Lung (tissue), 11 donors: ENCODE measurements at regions not wholly inside any gene's neighbourhood (a gene's known extent, or its start where the extent isn't known, plus 50 kb on each side); places are given as distances from the start of the nearest gene placed in this dataset.

ENCODE experiments used
- ATAC-seq: fragments of 200-7000 bp; cut with Tn5 transposase; one replicate; pipeline ENCODE4 v1.9.1; 2020; ENCODE audit warnings: moderate number of reproducible peaks; ENCODE audit not compliant: insufficient read depth, low FRiP score
- DNase-seq, 3 donors: peaks; one replicate each; pipeline ENCODE4 v3.0.0-alpha.2; 2013 to 2017
- H3K27ac ChIP-seq, 2 donors: one replicate each; pipeline ENCODE4 v1.5.1; 2013; ENCODE audit warnings: mild to moderate bottlenecking in 2 of 2, moderate library complexity in 2 of 2, control low read depth in 1 of 2, inconsistent platforms in 1 of 2, low read depth in 1 of 2, low read length in 1 of 2
- H3K27me3 ChIP-seq, 3 donors: one replicate each; pipeline ENCODE4 v1.5.1; 2013; ENCODE audit warnings: low read length in 2 of 3; ENCODE audit not compliant: control insufficient read depth in 3 of 3, insufficient read depth in 3 of 3
- H3K36me3 ChIP-seq, 4 donors: one replicate each; pipeline ENCODE4 v1.5.1; 2013; ENCODE audit warnings: low read length in 4 of 4, mild to moderate bottlenecking in 1 of 4, moderate library complexity in 1 of 4; ENCODE audit not compliant: control insufficient read depth in 4 of 4, insufficient read depth in 4 of 4
- H3K4me1 ChIP-seq, 5 donors: one replicate each; pipeline ENCODE4 v1.5.1; 2013; ENCODE audit warnings: low read length in 5 of 5, mild to moderate bottlenecking in 2 of 5, moderate library complexity in 1 of 5; ENCODE audit not compliant: control insufficient read depth in 5 of 5, insufficient read depth in 5 of 5
- H3K4me3 ChIP-seq: one replicate; pipeline ENCODE4 v1.5.1; 2013; ENCODE audit warnings: mild to moderate bottlenecking, control low read depth, moderate library complexity
- H3K9ac ChIP-seq, 2 donors: one replicate each; pipeline ENCODE4 v1.5.1; 2013; ENCODE audit warnings: low read length in 2 of 2, control low read depth in 1 of 2; ENCODE audit not compliant: insufficient read depth in 1 of 2
- H3K9me3 ChIP-seq, 4 donors: one replicate each; pipeline ENCODE4 v1.5.1; 2013; ENCODE audit warnings: low read length in 3 of 4, mild to moderate bottlenecking in 1 of 4, moderate library complexity in 1 of 4; ENCODE audit not compliant: control insufficient read depth in 4 of 4, insufficient read depth in 3 of 4
- WGBS, 2 donors: extraction: QIAGEN DNeasy Blood & Tissue Kit; methylation state at CpG; one replicate each; pipeline ENCODE4 v1.1.7; 2013; 5-methylcytosine and 5-hydroxymethylcytosine counted together
- TF ChIP-seq, protein P1 (sequence below): IDR thresholded peaks from 2 replicates; pipeline ENCODE4 v1.5.1; 2012; ENCODE audit warnings: mild to moderate bottlenecking; ENCODE audit errors: control extremely low read depth, extremely low read depth
- donor health status: control.
- donor health status: control.
- donor health status: Bipolar disorder and iron deficiency.
- donor health status: healthy.
- donor health status: DM: yes; HTN: yes; CAD: no.

DNA sequence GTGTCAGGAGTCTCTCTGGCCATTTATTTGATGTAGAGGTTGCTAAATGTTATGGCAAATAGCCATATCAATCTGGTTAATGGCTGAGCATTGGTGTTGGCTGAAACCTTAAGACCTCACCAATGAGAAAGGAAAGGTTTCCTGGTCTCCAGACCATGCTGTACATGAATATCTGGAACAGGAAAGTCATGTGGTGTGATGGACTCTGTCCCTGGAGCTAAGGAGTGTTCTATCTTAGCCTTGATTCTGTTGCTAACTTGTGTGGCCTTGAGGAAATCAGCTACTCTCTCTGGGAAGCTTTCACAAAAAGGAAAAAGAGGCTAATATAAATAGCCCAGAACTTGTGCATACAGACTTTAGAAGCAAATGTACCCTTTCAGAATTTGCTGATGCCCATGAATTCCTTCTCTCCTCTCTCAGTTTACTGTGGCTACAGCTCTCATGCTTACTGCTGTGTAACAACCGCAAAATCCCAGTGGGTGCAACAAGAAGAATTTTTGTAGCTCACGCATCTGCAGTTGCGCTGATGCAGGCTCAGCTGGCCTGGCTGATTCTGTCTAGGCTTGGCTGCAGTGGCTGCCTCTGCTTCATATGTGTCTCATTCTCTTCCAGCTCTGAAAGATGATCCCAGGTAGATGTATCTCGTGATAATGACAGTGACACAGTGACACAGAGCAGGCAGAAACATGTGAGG lies 287.5 kb downstream of the NPIPA8 start:
- Histone ChIP-seq H3K9ac (no peak overlapping the region), H3K27ac (no peak overlapping the region), H3K9me3 (peaks cover 0 to 2% (median 0%) of the 10 kb centered on the region in 4 donors), H3K4me1 (no peaks in the 10 kb centered on the region), H3K36me3 (no peaks in the 10 kb centered on the region), H3K27me3 (peaks cover 0 to 3% (median 0%) of the 10 kb centered on the region in 3 donors), H3K4me3 (no peak overlapping the region)
- WGBS, 2 donors: 80 to 85% methylated on average over 4 of the region's 4 CpGs
- DNase-seq: no peak
- TF ChIP-seq, protein P1, sequence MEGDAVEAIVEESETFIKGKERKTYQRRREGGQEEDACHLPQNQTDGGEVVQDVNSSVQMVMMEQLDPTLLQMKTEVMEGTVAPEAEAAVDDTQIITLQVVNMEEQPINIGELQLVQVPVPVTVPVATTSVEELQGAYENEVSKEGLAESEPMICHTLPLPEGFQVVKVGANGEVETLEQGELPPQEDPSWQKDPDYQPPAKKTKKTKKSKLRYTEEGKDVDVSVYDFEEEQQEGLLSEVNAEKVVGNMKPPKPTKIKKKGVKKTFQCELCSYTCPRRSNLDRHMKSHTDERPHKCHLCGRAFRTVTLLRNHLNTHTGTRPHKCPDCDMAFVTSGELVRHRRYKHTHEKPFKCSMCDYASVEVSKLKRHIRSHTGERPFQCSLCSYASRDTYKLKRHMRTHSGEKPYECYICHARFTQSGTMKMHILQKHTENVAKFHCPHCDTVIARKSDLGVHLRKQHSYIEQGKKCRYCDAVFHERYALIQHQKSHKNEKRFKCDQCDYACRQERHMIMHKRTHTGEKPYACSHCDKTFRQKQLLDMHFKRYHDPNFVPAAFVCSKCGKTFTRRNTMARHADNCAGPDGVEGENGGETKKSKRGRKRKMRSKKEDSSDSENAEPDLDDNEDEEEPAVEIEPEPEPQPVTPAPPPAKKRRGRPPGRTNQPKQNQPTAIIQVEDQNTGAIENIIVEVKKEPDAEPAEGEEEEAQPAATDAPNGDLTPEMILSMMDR: no peak
- ATAC-seq: no peak

DNA sequence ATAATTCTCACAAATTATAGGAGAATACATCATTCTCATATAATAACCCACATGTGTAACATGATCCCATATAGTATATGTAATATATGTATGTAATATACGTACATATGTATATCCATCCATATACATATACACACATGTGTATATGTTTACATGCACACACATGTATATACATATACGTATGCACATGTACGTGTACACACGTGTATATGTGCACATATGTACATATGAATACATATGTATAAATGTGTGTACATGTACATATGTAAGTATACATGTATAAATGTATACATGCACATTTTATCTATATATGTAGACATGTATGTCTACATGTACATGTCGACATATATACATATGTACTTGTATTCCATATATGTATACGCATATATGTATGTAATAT lies 288.8 kb downstream of the NPIPA8 start:
- H3K27me3 ChIP-seq: peaks cover 0 to 3% (median 0%) of the 10 kb centered on the region in 3 donors
- H3K4me1 ChIP-seq: no peaks in the 10 kb centered on the region
- TF ChIP-seq, protein P1: no peak
- H3K27ac ChIP-seq: no peak overlapping the region
- ATAC-seq: no peak
- no peak for DNase-seq
- WGBS, 2 donors: 93 to 95% methylated on average over 6 of the region's 6 CpGs
- H3K36me3 ChIP-seq: no peaks in the 10 kb centered on the region
- H3K9me3 ChIP-seq: no peaks in the 10 kb centered on the region
- H3K9ac ChIP-seq: no peak overlapping the region
- H3K4me3 ChIP-seq: no peak overlapping the region

DNA sequence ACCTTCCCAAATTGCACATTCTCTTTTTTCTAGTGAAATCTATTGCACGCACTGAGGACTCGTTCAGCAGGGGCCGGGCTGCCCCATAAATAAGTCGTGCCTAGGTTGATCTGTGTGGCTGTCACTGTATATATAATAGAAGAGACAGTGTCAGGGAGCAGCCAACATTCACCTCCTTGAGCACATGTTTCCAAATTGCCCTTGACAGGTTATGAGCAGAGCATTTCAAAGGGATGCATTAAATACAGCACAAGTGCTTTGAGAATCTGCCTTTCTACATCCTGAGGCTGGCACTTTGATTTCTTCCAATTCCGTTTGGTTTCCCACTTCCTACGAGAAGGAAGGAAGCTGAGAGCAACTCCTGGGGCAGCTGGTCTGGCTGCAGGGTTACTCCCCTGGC lies 291.2 kb downstream of the NPIPA8 start:
- Histone ChIP-seq H3K9ac (no peak overlapping the region), H3K36me3 (no peaks in the 10 kb centered on the region), H3K27me3 (peaks cover 0 to 3% (median 0%) of the 10 kb centered on the region in 3 donors), H3K27ac (no peak overlapping the region), H3K4me1 (no peaks in the 10 kb centered on the region), H3K4me3 (no peak overlapping the region), H3K9me3 (no peaks in the 10 kb centered on the region)
- DNase-seq (no peak), ATAC-seq (no peak)
- TF ChIP-seq, protein P1: no peak
- WGBS, 2 donors: 64 to 67% methylated on average over 6 of the region's 6 CpGs
